NT2/D1 (cell line): ENCODE measurements at regions not wholly inside any gene's neighbourhood (a gene's known extent, or its start where the extent isn't known, plus 50 kb on each side); places are given as distances from the start of the nearest gene placed in this dataset.

Experiments
- DNase-seq: peaks from one replicate; pipeline ENCODE4 v3.0.0-alpha.2; 2011; ENCODE audit warnings: low read depth, low spot score
- H3K27me3 ChIP-seq: 2 replicates; pipeline ENCODE4 v1.6.0; 2011; ENCODE audit warnings: mild to moderate bottlenecking; ENCODE audit not compliant: insufficient read length, insufficient read depth
- H3K36me3 ChIP-seq: 2 replicates; pipeline ENCODE4 v1.6.1; 2011; ENCODE audit warnings: mild to moderate bottlenecking, low read length, mixed read lengths; ENCODE audit not compliant: insufficient read depth, insufficient read length
- H3K4me1 ChIP-seq: 2 replicates; pipeline ENCODE4 v1.5.1; 2011; ENCODE audit not compliant: insufficient read depth, insufficient read length
- H3K4me3 ChIP-seq: 2 replicates; pipeline ENCODE4 v1.5.1; 2011; ENCODE audit warnings: low read depth; ENCODE audit not compliant: insufficient read length
- H3K9ac ChIP-seq: 2 replicates; pipeline ENCODE4 v1.6.0; 2011; ENCODE audit warnings: low read depth; ENCODE audit not compliant: insufficient read length
- H3K9me3 ChIP-seq: 2 replicates; pipeline ENCODE4 v1.5.1; 2011; ENCODE audit warnings: mild to moderate bottlenecking, low read length; ENCODE audit not compliant: insufficient read depth
- SUZ12 ChIP-seq: IDR thresholded peaks from 2 replicates; pipeline ENCODE4 v1.6.1; 2011; ENCODE audit not compliant: insufficient read length, insufficient read depth; ENCODE audit errors: extremely low read depth
- YY1 ChIP-seq: IDR thresholded peaks from 2 replicates; pipeline ENCODE4 v1.6.1; 2011; ENCODE audit not compliant: insufficient read length, insufficient read depth
- ZNF274 ChIP-seq: IDR thresholded peaks from 2 replicates; pipeline ENCODE4 v1.6.1; 2011; ENCODE audit warnings: mild to moderate bottlenecking, low read depth, low read length

- Histone ChIP-seq H3K9me3 (peaks cover 18% of the 10 kb centered on the region), H3K9ac (no peak overlapping the region), H3K36me3 (no peaks in the 10 kb centered on the region), H3K4me1 (peaks cover 6% of the 10 kb centered on the region), H3K4me3 (no peak overlapping the region), H3K27me3 (no peaks in the 10 kb centered on the region)
- TF ChIP-seq ZNF274, result no peak
- TF ChIP-seq SUZ12, result no peak
- TF ChIP-seq YY1, result no peak
- DNase-seq, result no peak
These were observed 58.7 kb upstream of the WDR26 start for GRCh38 chr1:224493269-224493668.

- Histone ChIP-seq H3K9ac (no peak overlapping the region), H3K27me3 (no peaks in the 10 kb centered on the region), H3K4me3 (no peak overlapping the region), H3K4me1 (peaks cover 10% of the 10 kb centered on the region), H3K9me3 (peaks cover 18% of the 10 kb centered on the region), H3K36me3 (no peaks in the 10 kb centered on the region)
- no peak for DNase-seq
- no peak for TF ChIP-seq YY1
- TF ChIP-seq ZNF274, result no peak
- TF ChIP-seq SUZ12, result no peak
These were observed 59.7 kb upstream of the WDR26 start for GRCh38 chr1:224494343-224494742.

- peaks cover 11% of the 10 kb centered on the region for H3K9me3 ChIP-seq
- H3K36me3 ChIP-seq, result no peaks in the 10 kb centered on the region
- no peak for DNase-seq
- no peak for TF ChIP-seq ZNF274
- TF ChIP-seq YY1, result no peak
- TF ChIP-seq SUZ12, result no peak
- no peak overlapping the region for H3K4me3 ChIP-seq
- no peaks in the 10 kb centered on the region for H3K27me3 ChIP-seq
- H3K4me1 ChIP-seq, result peaks cover 14% of the 10 kb centered on the region
- no peak overlapping the region for H3K9ac ChIP-seq
These were observed 61.3 kb upstream of the WDR26 start for GRCh38 chr1:224495866-224496265.

GRCh38 chr1:224496826-224497225 lies 62.2 kb upstream of the WDR26 start:
- Histone ChIP-seq H3K4me1 (peaks cover 16% of the 10 kb centered on the region), H3K4me3 (no peak overlapping the region), H3K36me3 (no peaks in the 10 kb centered on the region), H3K27me3 (no peaks in the 10 kb centered on the region), H3K9me3 (peaks cover 11% of the 10 kb centered on the region), H3K9ac (no peak overlapping the region)
- no peak for TF ChIP-seq YY1
- no peak for TF ChIP-seq SUZ12
- TF ChIP-seq ZNF274, result no peak
- no peak for DNase-seq

- Histone ChIP-seq H3K4me1 (peaks cover 21% of the 10 kb centered on the region), H3K9ac (peak overlapping the region; percentile 47), H3K27me3 (no peaks in the 10 kb centered on the region), H3K4me3 (no peak overlapping the region), H3K9me3 (peaks cover 11% of the 10 kb centered on the region), H3K36me3 (no peaks in the 10 kb centered on the region)
- TF ChIP-seq ZNF274 (no peak), YY1 (peak; percentile 26)
- peak; percentile 89 for DNase-seq
These were observed 63.3 kb upstream of the WDR26 start for GRCh38 chr1:224497714-224498573.

- DNase-seq, result peak; percentile 98
- H3K4me3 ChIP-seq, result no peak overlapping the region
- H3K27me3 ChIP-seq, result no peaks in the 10 kb centered on the region
- peak overlapping the region; percentile 65 for H3K9ac ChIP-seq
- peaks cover 11% of the 10 kb centered on the region for H3K9me3 ChIP-seq
- TF ChIP-seq YY1, result no peak
- no peak for TF ChIP-seq SUZ12
- no peak for TF ChIP-seq ZNF274
- H3K4me1 ChIP-seq, result peaks cover 21% of the 10 kb centered on the region
- no peaks in the 10 kb centered on the region for H3K36me3 ChIP-seq
These were observed 64.1 kb upstream of the WDR26 start for GRCh38 chr1:224498574-224499170.

GRCh38 chr1:224499204-224499603 lies 64.6 kb upstream of the WDR26 start:
- no peaks in the 10 kb centered on the region for H3K36me3 ChIP-seq
- peaks cover 11% of the 10 kb centered on the region for H3K9me3 ChIP-seq
- H3K27me3 ChIP-seq, result no peaks in the 10 kb centered on the region
- H3K4me1 ChIP-seq, result peaks cover 23% of the 10 kb centered on the region
- no peak for DNase-seq
- TF ChIP-seq ZNF274, result no peak
- no peak for TF ChIP-seq SUZ12
- TF ChIP-seq YY1, result no peak
- peak overlapping the region; percentile 65 for H3K9ac ChIP-seq
- H3K4me3 ChIP-seq, result no peak overlapping the region

- Histone ChIP-seq H3K4me1 (peaks cover 23% of the 10 kb centered on the region), H3K9ac (peak overlapping the region; percentile 38), H3K4me3 (no peak overlapping the region), H3K9me3 (peaks cover 11% of the 10 kb centered on the region), H3K27me3 (no peaks in the 10 kb centered on the region), H3K36me3 (no peaks in the 10 kb centered on the region)
- no peak for DNase-seq
- TF ChIP-seq ZNF274, result no peak
- TF ChIP-seq SUZ12, result no peak
- no peak for TF ChIP-seq YY1
These were observed 66.2 kb upstream of the WDR26 start for GRCh38 chr1:224500796-224501195.
